ENCODE measurements at regions not wholly inside any gene's neighbourhood (a gene's known extent, or its start where the extent isn't known, plus 50 kb on each side); places are given as distances from the start of the nearest gene placed in this dataset.

GRCh38 chr7:68438811-68439210 is 1159.5 kb upstream of the AUTS2 start:
- no peak for DNase-seq (ENCODE audit: low read depth)

GRCh38 chr7:68439897-68440296 is 1158.4 kb upstream of the AUTS2 start:
- no peak for DNase-seq (ENCODE audit: low read depth)

- DNase-seq (ENCODE audit: low read depth), result no peak
These were observed 1157.4 kb upstream of the AUTS2 start for GRCh38 chr7:68440866-68441265.

GRCh38 chr7:68441645-68442044 is 1156.6 kb upstream of the AUTS2 start:
- no peak for DNase-seq (ENCODE audit: low read depth)

- DNase-seq (ENCODE audit: low read depth), result no peak
These were observed 1155.2 kb upstream of the AUTS2 start for GRCh38 chr7:68442931-68443631.

- DNase-seq (ENCODE audit: low read depth), result no peak
These were observed 1154.2 kb upstream of the AUTS2 start for GRCh38 chr7:68444042-68444441.

- no peak for DNase-seq (ENCODE audit: low read depth)
These were observed 1153.3 kb upstream of the AUTS2 start for GRCh38 chr7:68444956-68445355.

- DNase-seq (ENCODE audit: low read depth), result no peak
These were observed 1152.1 kb upstream of the AUTS2 start for GRCh38 chr7:68446183-68446582.

GRCh38 chr7:68449099-68449498 is 1149.2 kb upstream of the AUTS2 start:
- DNase-seq (ENCODE audit: low read depth), result no peak

GRCh38 chr7:68449816-68450215 is 1148.5 kb upstream of the AUTS2 start:
- DNase-seq (ENCODE audit: low read depth), result no peak

- no peak for DNase-seq (ENCODE audit: low read depth)
These were observed 1143.3 kb upstream of the AUTS2 start for GRCh38 chr7:68454931-68455330.

GRCh38 chr7:68456469-68456868 is 1141.8 kb upstream of the AUTS2 start:
- no peak for DNase-seq (ENCODE audit: low read depth)

- no peak for DNase-seq (ENCODE audit: low read depth)
These were observed 1140.8 kb upstream of the AUTS2 start for GRCh38 chr7:68457481-68457880.

GRCh38 chr7:68458010-68458908 is 1140.0 kb upstream of the AUTS2 start:
- no peak for DNase-seq (ENCODE audit: low read depth)

- no peak for DNase-seq (ENCODE audit: low read depth)
These were observed 1136.8 kb upstream of the AUTS2 start for GRCh38 chr7:68461430-68461829.

GRCh38 chr7:68470836-68471435 is 1127.3 kb upstream of the AUTS2 start:
- no peak for DNase-seq (ENCODE audit: low read depth)

GRCh38 chr7:68472688-68473087 is 1125.6 kb upstream of the AUTS2 start:
- DNase-seq (ENCODE audit: low read depth), result no peak

- DNase-seq (ENCODE audit: low read depth), result no peak
These were observed 1123.5 kb upstream of the AUTS2 start for GRCh38 chr7:68474661-68475216.

GRCh38 chr7:68476966-68477365 is 1121.3 kb upstream of the AUTS2 start:
- DNase-seq (ENCODE audit: low read depth), result no peak

- no peak for DNase-seq (ENCODE audit: low read depth)
These were observed 1119.9 kb upstream of the AUTS2 start for GRCh38 chr7:68478326-68478725.

GRCh38 chr7:68482800-68483199 is 1115.5 kb upstream of the AUTS2 start:
- no peak for DNase-seq (ENCODE audit: low read depth)

- no peak for DNase-seq (ENCODE audit: low read depth)
These were observed 1113.5 kb upstream of the AUTS2 start for GRCh38 chr7:68484731-68485130.

Measured in fibroblast of the conjunctiva (primary cell).